Peyer's patch (tissue), 4 donors: ENCODE measurements at regions not wholly inside any gene's neighbourhood (a gene's known extent, or its start where the extent isn't known, plus 50 kb on each side); places are given as distances from the start of the nearest gene placed in this dataset.

Experiments used
- CTCF ChIP-seq, 6 experiments: fragments of 450-650 bp in 4 of 6; fragments of 200-600 bp in 2 of 6; sonication (generic) in 1 of 6; IDR thresholded peaks; one replicate each; pipeline ENCODE4 v1.5.1; 2017 to 2019; ENCODE audit warnings: antibody characterized with exemption in 6 of 6, mild to moderate bottlenecking in 3 of 6, moderate library complexity in 1 of 6
- POLR2A ChIP-seq, 2 donors: fragments of 450-650 bp; IDR thresholded peaks; one replicate each; pipeline ENCODE4 v1.5.1; 2017; ENCODE audit warnings: antibody characterized with exemption in 2 of 2, mild to moderate bottlenecking in 2 of 2, moderate library complexity in 2 of 2

GRCh38 chr14:29061702-29062101 is 295.1 kb downstream of the FOXG1 start:
- TF ChIP-seq CTCF (IDR thresholded peaks at IDR 0.05) (no peak), POLR2A (IDR thresholded peaks at IDR 0.05) (no peak)
